GM18858 (cell line): ENCODE measurements at regions not wholly inside any gene's neighbourhood (a gene's known extent, or its start where the extent isn't known, plus 50 kb on each side); places are given as distances from the start of the nearest gene placed in this dataset.

Experiments used
- ATAC-seq: cut with Tn5 transposase; IDR thresholded peaks from one replicate; pipeline ENCODE4 v1.9.1; 2021; ENCODE audit not compliant: unreplicated experiment

- ATAC-seq = no peak
Measured at GRCh38 chr1:14511796-14512585, 86.5 kb upstream of the KAZN start.

GRCh38 chr1:14513111-14513510, 85.4 kb upstream of the KAZN start:
- no peak for ATAC-seq

GRCh38 chr1:14514739-14515138, 83.7 kb upstream of the KAZN start:
- no peak for ATAC-seq

- ATAC-seq = no peak
Measured at GRCh38 chr1:14516974-14517840, 81.3 kb upstream of the KAZN start.

GRCh38 chr1:14517841-14518180, 80.7 kb upstream of the KAZN start:
- no peak for ATAC-seq

GRCh38 chr1:14519976-14520375, 78.5 kb upstream of the KAZN start:
- no peak for ATAC-seq

- ATAC-seq = no peak
Measured at GRCh38 chr1:14520514-14521163, 77.8 kb upstream of the KAZN start.

GRCh38 chr1:14521622-14522021, 76.9 kb upstream of the KAZN start:
- ATAC-seq = no peak

- ATAC-seq = no peak
Measured at GRCh38 chr1:14522077-14522925, 76.2 kb upstream of the KAZN start.

GRCh38 chr1:14522926-14523241, 75.6 kb upstream of the KAZN start:
- ATAC-seq = peak; percentile 44

- no peak for ATAC-seq
Measured at GRCh38 chr1:14524826-14525636, 73.5 kb upstream of the KAZN start.

GRCh38 chr1:14529475-14529874, 69.0 kb upstream of the KAZN start:
- no peak for ATAC-seq

- ATAC-seq = no peak
Measured at GRCh38 chr1:14531519-14531918, 67.0 kb upstream of the KAZN start.

- ATAC-seq = no peak
Measured at GRCh38 chr1:14535619-14536355, 62.7 kb upstream of the KAZN start.

- ATAC-seq = no peak
Measured at GRCh38 chr1:14538335-14538734, 60.1 kb upstream of the KAZN start.

GRCh38 chr1:14539309-14539708, 59.2 kb upstream of the KAZN start:
- ATAC-seq = no peak

- no peak for ATAC-seq
Measured at GRCh38 chr1:14539953-14540563, 58.4 kb upstream of the KAZN start.

- ATAC-seq = no peak
Measured at GRCh38 chr1:14541348-14541747, 57.1 kb upstream of the KAZN start.

GRCh38 chr1:14543191-14543840, 55.2 kb upstream of the KAZN start:
- no peak for ATAC-seq
